Ascending aorta (tissue), 2 donors: ENCODE measurements at regions not wholly inside any gene's neighbourhood (a gene's known extent, or its start where the extent isn't known, plus 50 kb on each side); places are given as distances from the start of the nearest gene placed in this dataset.

ENCODE experiments used
- DNase-seq, 2 donors: peaks; one replicate each; pipeline ENCODE4 v3.0.0-alpha.2; 2019; ENCODE audit warnings: low spot score in 2 of 2
- H3K27ac ChIP-seq, 2 donors: fragments of 200-600 bp; sonication (generic); one replicate each; pipeline ENCODE4 v1.5.1; 2016 to 2017; ENCODE audit warnings: mild to moderate bottlenecking in 1 of 2
- H3K27me3 ChIP-seq: fragments of 200-600 bp; sonication (generic); one replicate; pipeline ENCODE4 v1.5.1; 2017
- H3K36me3 ChIP-seq, 2 donors: fragments of 200-600 bp; sonication (generic); one replicate each; pipeline ENCODE4 v1.5.1; 2016
- H3K4me1 ChIP-seq, 2 donors: fragments of 200-600 bp; sonication (generic); one replicate each; pipeline ENCODE4 v1.5.1; 2016 to 2017; ENCODE audit warnings: mild to moderate bottlenecking in 1 of 2
- H3K4me3 ChIP-seq, 2 donors: fragments of 200-600 bp; sonication (generic); one replicate each; pipeline ENCODE4 v1.5.1; 2016 to 2017; ENCODE audit warnings: mild to moderate bottlenecking in 1 of 2
- H3K9me3 ChIP-seq, 2 donors: fragments of 200-600 bp; sonication (generic); one replicate each; pipeline ENCODE4 v1.5.1; 2016
- CTCF ChIP-seq, 3 experiments: fragments of 200-600 bp in 2 of 3; fragments of 450-650 bp in 1 of 3; sonication (generic) in 2 of 3; IDR thresholded peaks; one replicate each; pipeline ENCODE4 v1.5.1; 2016 to 2019; ENCODE audit warnings: antibody characterized with exemption in 3 of 3, mild to moderate bottlenecking in 1 of 3, moderate library complexity in 1 of 3
- intact Hi-C: fragments of 100-400 bp; cut with DNase I; formaldehyde crosslinking; loops from one replicate; pipeline ENCODE4 v1.15.1; 2023

- no peaks in the 10 kb centered on the region for H3K36me3 ChIP-seq
- H3K4me1 ChIP-seq: peaks cover 2 to 3% of the 10 kb centered on the region in 2 donors
- DNase-seq: no peak
- H3K27me3 ChIP-seq: no peaks in the 10 kb centered on the region
- H3K27ac ChIP-seq: peak overlapping the region; percentile 51 to 71
- H3K4me3 ChIP-seq: no peak overlapping the region
- intact Hi-C loops: no loop called here
- H3K9me3 ChIP-seq: peaks cover 0 to 9% of the 10 kb centered on the region in 2 donors
- TF ChIP-seq CTCF (IDR thresholded peaks at IDR 0.05): no peak
Measured at GRCh38 chr15:68512052-68512451, 66.7 kb upstream of the CORO2B start.

GRCh38 chr15:68512598-68512997 is 66.2 kb upstream of the CORO2B start:
- Histone ChIP-seq H3K4me3 (no peak overlapping the region), H3K36me3 (no peaks in the 10 kb centered on the region), H3K4me1 (peaks cover 3 to 4% of the 10 kb centered on the region in 2 donors), H3K27me3 (no peaks in the 10 kb centered on the region), H3K27ac (peak overlapping the region; percentile 51 to 71), H3K9me3 (peaks cover 0 to 9% of the 10 kb centered on the region in 2 donors)
- no peak for DNase-seq
- TF ChIP-seq CTCF (IDR thresholded peaks at IDR 0.05): no peak
- intact Hi-C loops: no loop called here

- no peak overlapping the region for H3K27ac ChIP-seq
- no peak overlapping the region for H3K4me3 ChIP-seq
- peaks cover 13 to 19% of the 10 kb centered on the region in 2 donors for H3K4me1 ChIP-seq
- no peak for TF ChIP-seq CTCF (IDR thresholded peaks at IDR 0.05)
- no peak for DNase-seq
- H3K27me3 ChIP-seq: no peaks in the 10 kb centered on the region
- H3K36me3 ChIP-seq: no peaks in the 10 kb centered on the region
- intact Hi-C loops: loop anchor here (2.0 kb wide), 2 partner anchors 29 to 85 kb away; no protein-coding TSS in a partner anchor
- H3K9me3 ChIP-seq: peaks cover 0 to 9% of the 10 kb centered on the region in 2 donors
Measured at GRCh38 chr15:68515371-68516095, 63.3 kb upstream of the CORO2B start.

GRCh38 chr15:68517285-68517761 is 61.5 kb upstream of the CORO2B start:
- intact Hi-C loops: loop anchor here (2.0 kb wide), 2 partner anchors 31 to 87 kb away; no protein-coding TSS in a partner anchor
- H3K27me3 ChIP-seq: no peaks in the 10 kb centered on the region
- peaks cover 11 to 19% of the 10 kb centered on the region in 2 donors for H3K4me1 ChIP-seq
- peak; percentile 53 to 65 (median 59) for TF ChIP-seq CTCF (IDR thresholded peaks at IDR 0.05)
- no peak overlapping the region for H3K4me3 ChIP-seq
- H3K36me3 ChIP-seq: no peaks in the 10 kb centered on the region
- DNase-seq: peak in 1 of 2 donors; percentile 86
- peaks cover 0 to 9% of the 10 kb centered on the region in 2 donors for H3K9me3 ChIP-seq
- H3K27ac ChIP-seq: peak overlapping the region; percentile 83 to 94

- no peaks in the 10 kb centered on the region for H3K27me3 ChIP-seq
- peaks cover 11 to 19% of the 10 kb centered on the region in 2 donors for H3K4me1 ChIP-seq
- intact Hi-C loops: no loop called here
- H3K4me3 ChIP-seq: no peak overlapping the region
- peak overlapping the region; percentile 83 to 94 for H3K27ac ChIP-seq
- no peak for TF ChIP-seq CTCF (IDR thresholded peaks at IDR 0.05)
- DNase-seq: no peak
- H3K9me3 ChIP-seq: peaks cover 0 to 9% of the 10 kb centered on the region in 2 donors
- no peaks in the 10 kb centered on the region for H3K36me3 ChIP-seq
Measured at GRCh38 chr15:68518046-68518445, 60.7 kb upstream of the CORO2B start.
